ENCODE measurements at regions not wholly inside any gene's neighbourhood (a gene's known extent, or its start where the extent isn't known, plus 50 kb on each side); places are given as distances from the start of the nearest gene placed in this dataset.

- TF ChIP-seq, protein P1, sequence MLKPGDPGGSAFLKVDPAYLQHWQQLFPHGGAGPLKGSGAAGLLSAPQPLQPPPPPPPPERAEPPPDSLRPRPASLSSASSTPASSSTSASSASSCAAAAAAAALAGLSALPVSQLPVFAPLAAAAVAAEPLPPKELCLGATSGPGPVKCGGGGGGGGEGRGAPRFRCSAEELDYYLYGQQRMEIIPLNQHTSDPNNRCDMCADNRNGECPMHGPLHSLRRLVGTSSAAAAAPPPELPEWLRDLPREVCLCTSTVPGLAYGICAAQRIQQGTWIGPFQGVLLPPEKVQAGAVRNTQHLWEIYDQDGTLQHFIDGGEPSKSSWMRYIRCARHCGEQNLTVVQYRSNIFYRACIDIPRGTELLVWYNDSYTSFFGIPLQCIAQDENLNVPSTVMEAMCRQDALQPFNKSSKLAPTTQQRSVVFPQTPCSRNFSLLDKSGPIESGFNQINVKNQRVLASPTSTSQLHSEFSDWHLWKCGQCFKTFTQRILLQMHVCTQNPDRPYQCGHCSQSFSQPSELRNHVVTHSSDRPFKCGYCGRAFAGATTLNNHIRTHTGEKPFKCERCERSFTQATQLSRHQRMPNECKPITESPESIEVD (tag by site-specific recombination; IDR thresholded peaks at IDR 0.05), result no peak
- TF ChIP-seq BCL11B (tag by site-specific recombination; IDR thresholded peaks at IDR 0.05; ENCODE audit: low read depth), result no peak
- no peak for TF ChIP-seq CTCF (tag by site-specific recombination; IDR thresholded peaks at IDR 0.05)
These were observed 88.4 kb upstream of the PDE10A start for GRCh38 chr6:165751486-165751885.

Measured in HEK293 (cell line).